Mucosa of rectum (tissue), 2 donors: ENCODE measurements at regions not wholly inside any gene's neighbourhood (a gene's known extent, or its start where the extent isn't known, plus 50 kb on each side); places are given as distances from the start of the nearest gene placed in this dataset.

Experiments
- H3K27ac ChIP-seq, 2 donors: one replicate each; pipeline ENCODE4 v1.7.0; 2013; ENCODE audit warnings: inconsistent platforms in 2 of 2, low read depth in 2 of 2, low read length in 2 of 2
- H3K27me3 ChIP-seq, 2 donors: one replicate each; pipeline ENCODE4 v1.7.0; 2013; ENCODE audit warnings: low read length in 2 of 2; ENCODE audit not compliant: control insufficient read depth in 2 of 2, insufficient read depth in 2 of 2
- H3K36me3 ChIP-seq, 2 donors: one replicate each; pipeline ENCODE4 v1.7.0; 2013; ENCODE audit warnings: low read length in 2 of 2; ENCODE audit not compliant: control insufficient read depth in 2 of 2, insufficient read depth in 2 of 2
- H3K4me1 ChIP-seq, 2 donors: one replicate each; pipeline ENCODE4 v1.7.0; 2013; ENCODE audit warnings: low read length in 2 of 2, mild to moderate bottlenecking in 1 of 2; ENCODE audit not compliant: control insufficient read depth in 2 of 2, insufficient read depth in 2 of 2
- H3K4me3 ChIP-seq, 2 donors: one replicate each; pipeline ENCODE4 v1.7.0; 2013; ENCODE audit warnings: low read length in 2 of 2
- H3K9ac ChIP-seq, 2 donors: one replicate each; pipeline ENCODE4 v1.7.0; 2013; ENCODE audit warnings: low read length in 2 of 2, low read depth in 1 of 2, mild to moderate bottlenecking in 1 of 2
- H3K9me3 ChIP-seq, 2 donors: one replicate each; pipeline ENCODE4 v1.7.0; 2013; ENCODE audit warnings: low read length in 2 of 2; ENCODE audit not compliant: control insufficient read depth in 2 of 2
- donor health status: healthy.
- donor health status: Normal muscosa, but diverticular disease.

GRCh38 chr3:144548346-144548745 is 576.7 kb downstream of the DIPK2A start:
- no peaks in the 10 kb centered on the region for H3K27me3 ChIP-seq
- no peak overlapping the region for H3K9ac ChIP-seq
- H3K9me3 ChIP-seq: no peaks in the 10 kb centered on the region
- no peaks in the 10 kb centered on the region for H3K36me3 ChIP-seq
- H3K4me3 ChIP-seq: no peak overlapping the region
- H3K4me1 ChIP-seq: no peaks in the 10 kb centered on the region
- H3K27ac ChIP-seq: no peak overlapping the region

- H3K4me3 ChIP-seq: no peak overlapping the region
- no peaks in the 10 kb centered on the region for H3K36me3 ChIP-seq
- no peaks in the 10 kb centered on the region for H3K27me3 ChIP-seq
- H3K9me3 ChIP-seq: no peaks in the 10 kb centered on the region
- H3K27ac ChIP-seq: no peak overlapping the region
- no peak overlapping the region for H3K9ac ChIP-seq
- no peaks in the 10 kb centered on the region for H3K4me1 ChIP-seq
Observed at GRCh38 chr3:144549166-144549565, 577.5 kb downstream of the DIPK2A start.

DNA sequence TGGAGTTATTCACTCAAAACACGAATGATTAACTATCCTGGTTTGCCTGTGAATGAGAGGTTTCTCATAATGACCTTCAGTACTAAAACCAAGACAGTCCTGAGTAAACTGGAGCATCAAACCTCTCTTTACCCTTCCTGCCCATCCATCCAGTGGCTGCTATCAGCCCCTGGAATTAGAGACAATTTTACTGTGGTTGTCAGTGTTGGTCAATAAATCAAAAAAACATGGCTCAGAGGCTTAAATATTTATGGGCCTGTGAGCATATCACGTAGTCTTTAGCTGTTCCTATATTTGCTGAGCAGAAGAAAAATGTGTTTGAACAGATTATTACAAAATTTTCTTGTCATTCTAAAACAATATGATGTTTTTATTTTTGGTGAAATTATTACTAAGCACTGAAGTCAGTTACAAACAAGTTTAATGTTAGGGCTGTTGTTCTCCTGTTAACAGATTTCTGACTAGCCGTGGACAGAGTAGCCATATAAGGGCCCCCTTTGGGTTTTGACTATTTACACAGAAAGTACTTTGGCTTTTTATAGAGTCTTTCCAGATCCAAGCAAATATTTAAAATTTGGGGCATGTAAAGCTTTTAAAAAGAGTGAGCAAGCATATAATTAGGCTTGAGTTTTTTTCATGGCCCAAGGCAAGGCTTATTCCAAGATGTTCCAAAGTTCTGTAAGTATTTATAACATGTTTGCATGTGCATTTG is 580.9 kb downstream of the DIPK2A start:
- Histone ChIP-seq H3K9me3 (no peaks in the 10 kb centered on the region), H3K27ac (no peak overlapping the region), H3K4me1 (no peaks in the 10 kb centered on the region), H3K4me3 (no peak overlapping the region), H3K9ac (no peak overlapping the region), H3K27me3 (no peaks in the 10 kb centered on the region), H3K36me3 (no peaks in the 10 kb centered on the region)

GRCh38 chr3:144553301-144553700 is 581.7 kb downstream of the DIPK2A start:
- no peaks in the 10 kb centered on the region for H3K27me3 ChIP-seq
- H3K27ac ChIP-seq: no peak overlapping the region
- H3K4me1 ChIP-seq: no peaks in the 10 kb centered on the region
- no peaks in the 10 kb centered on the region for H3K36me3 ChIP-seq
- no peak overlapping the region for H3K4me3 ChIP-seq
- H3K9me3 ChIP-seq: no peaks in the 10 kb centered on the region
- no peak overlapping the region for H3K9ac ChIP-seq

DNA sequence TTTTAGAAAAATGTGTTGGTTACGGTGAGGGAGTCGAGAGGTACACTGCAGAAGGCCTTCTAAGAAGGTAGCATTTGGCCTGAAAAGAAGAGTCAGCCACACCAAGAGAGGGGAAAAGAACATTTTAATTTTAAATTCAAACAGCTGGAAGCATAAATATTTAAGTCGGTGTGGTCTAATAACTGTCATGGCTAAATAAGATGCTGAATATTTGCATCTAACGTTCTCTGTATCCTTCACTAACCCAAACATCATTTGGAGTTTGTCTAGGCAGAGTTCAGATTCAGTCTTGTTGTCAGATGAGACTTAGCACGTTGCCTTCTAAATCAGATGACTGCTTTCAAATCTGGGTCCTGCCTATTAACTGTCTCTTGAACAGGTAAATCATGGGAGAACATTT is 583.3 kb downstream of the DIPK2A start:
- Histone ChIP-seq H3K9ac (no peak overlapping the region), H3K9me3 (no peaks in the 10 kb centered on the region), H3K27ac (no peak overlapping the region), H3K4me3 (no peak overlapping the region), H3K36me3 (no peaks in the 10 kb centered on the region), H3K27me3 (no peaks in the 10 kb centered on the region), H3K4me1 (no peaks in the 10 kb centered on the region)

GRCh38 chr3:144556392-144556791 is 584.8 kb downstream of the DIPK2A start:
- Histone ChIP-seq H3K4me3 (no peak overlapping the region), H3K36me3 (no peaks in the 10 kb centered on the region), H3K9me3 (no peaks in the 10 kb centered on the region), H3K9ac (no peak overlapping the region), H3K27me3 (no peaks in the 10 kb centered on the region), H3K4me1 (no peaks in the 10 kb centered on the region), H3K27ac (no peak overlapping the region)

- H3K27ac ChIP-seq: no peak overlapping the region
- no peak overlapping the region for H3K4me3 ChIP-seq
- H3K9ac ChIP-seq: no peak overlapping the region
- H3K9me3 ChIP-seq: no peaks in the 10 kb centered on the region
- H3K36me3 ChIP-seq: no peaks in the 10 kb centered on the region
- no peaks in the 10 kb centered on the region for H3K4me1 ChIP-seq
- H3K27me3 ChIP-seq: no peaks in the 10 kb centered on the region
Observed at GRCh38 chr3:144557515-144557914, 585.9 kb downstream of the DIPK2A start.

- H3K36me3 ChIP-seq: no peaks in the 10 kb centered on the region
- no peaks in the 10 kb centered on the region for H3K9me3 ChIP-seq
- H3K4me1 ChIP-seq: no peaks in the 10 kb centered on the region
- no peaks in the 10 kb centered on the region for H3K27me3 ChIP-seq
- H3K4me3 ChIP-seq: no peak overlapping the region
- no peak overlapping the region for H3K27ac ChIP-seq
- H3K9ac ChIP-seq: no peak overlapping the region
Observed at GRCh38 chr3:144564011-144564410, 592.4 kb downstream of the DIPK2A start.

GRCh38 chr3:144566320-144566719 is 594.7 kb downstream of the DIPK2A start:
- H3K27ac ChIP-seq: no peak overlapping the region
- no peak overlapping the region for H3K4me3 ChIP-seq
- H3K4me1 ChIP-seq: no peaks in the 10 kb centered on the region
- no peaks in the 10 kb centered on the region for H3K27me3 ChIP-seq
- no peak overlapping the region for H3K9ac ChIP-seq
- no peaks in the 10 kb centered on the region for H3K36me3 ChIP-seq
- no peaks in the 10 kb centered on the region for H3K9me3 ChIP-seq

GRCh38 chr3:144569651-144570050 is 598.0 kb downstream of the DIPK2A start:
- Histone ChIP-seq H3K9me3 (no peaks in the 10 kb centered on the region), H3K27me3 (no peaks in the 10 kb centered on the region), H3K4me3 (no peak overlapping the region), H3K27ac (no peak overlapping the region), H3K9ac (no peak overlapping the region), H3K4me1 (no peaks in the 10 kb centered on the region), H3K36me3 (no peaks in the 10 kb centered on the region)

DNA sequence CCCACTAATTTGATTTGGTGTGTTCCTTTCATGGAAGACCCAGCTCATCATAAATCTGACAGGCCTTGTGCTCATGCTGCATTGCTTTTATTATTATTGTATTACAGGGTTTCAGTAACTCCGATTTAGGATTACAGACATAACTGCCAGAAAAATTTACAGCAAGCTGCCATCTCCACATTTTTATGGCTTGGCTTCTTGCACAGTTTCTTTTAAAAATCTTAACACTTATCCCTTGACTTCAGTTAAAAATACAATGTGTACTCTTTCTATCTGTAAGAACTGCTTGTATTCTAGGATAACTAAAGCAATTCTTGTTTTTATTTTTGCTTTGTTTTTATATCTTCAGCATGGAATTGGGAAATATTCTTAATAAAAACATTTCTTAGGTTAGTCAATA is 612.2 kb downstream of the DIPK2A start:
- Histone ChIP-seq H3K9ac (no peak overlapping the region), H3K27ac (no peak overlapping the region), H3K27me3 (no peaks in the 10 kb centered on the region)

More for the DNA sequence above, 612.2 kb downstream of the DIPK2A start:
- Histone ChIP-seq H3K36me3 (no peaks in the 10 kb centered on the region), H3K4me1 (no peaks in the 10 kb centered on the region), H3K9me3 (no peaks in the 10 kb centered on the region), H3K4me3 (no peak overlapping the region)
